LNCaP clone FGC (cell line): ENCODE measurements at regions not wholly inside any gene's neighbourhood (a gene's known extent, or its start where the extent isn't known, plus 50 kb on each side); places are given as distances from the start of the nearest gene placed in this dataset.

ENCODE experiments used
- DNase-seq: peaks from one replicate; pipeline ENCODE4 v3.0.0-alpha.2; 2011; ENCODE audit warnings: low read depth
- H3K4me3 ChIP-seq: 2 replicates; pipeline ENCODE4 v1.5.1; 2011; ENCODE audit warnings: mild to moderate bottlenecking, low read depth, low read length, control low read depth
- CTCF ChIP-seq: IDR thresholded peaks from 2 replicates; pipeline ENCODE4 v1.5.1; 2012; ENCODE audit warnings: mild to moderate bottlenecking; ENCODE audit not compliant: control insufficient read depth, insufficient read depth; ENCODE audit errors: extremely low read depth

- DNase-seq = no peak
- no peak for TF ChIP-seq CTCF
- H3K4me3 ChIP-seq = no peak overlapping the region
Observed at GRCh38 chr1:94656967-94657366, 115.4 kb upstream of the F3 start.

GRCh38 chr1:94654919-94655318 is 113.4 kb upstream of the F3 start:
- TF ChIP-seq CTCF = no peak
- no peak overlapping the region for H3K4me3 ChIP-seq
- DNase-seq = no peak

- DNase-seq = peak; percentile 71
- 0 out of 2 replicates have a peak, but pooled peaks have one; percentile 4 for TF ChIP-seq CTCF
- no peak overlapping the region for H3K4me3 ChIP-seq
Observed at GRCh38 chr1:94654459-94654858, 112.9 kb upstream of the F3 start.

GRCh38 chr1:94654031-94654430 is 112.5 kb upstream of the F3 start:
- no peak for TF ChIP-seq CTCF
- no peak overlapping the region for H3K4me3 ChIP-seq
- peak; percentile 40 for DNase-seq

GRCh38 chr1:94653454-94653853 is 111.9 kb upstream of the F3 start:
- no peak overlapping the region for H3K4me3 ChIP-seq
- no peak for TF ChIP-seq CTCF
- DNase-seq = no peak

- H3K4me3 ChIP-seq = no peak overlapping the region
- no peak for DNase-seq
- TF ChIP-seq CTCF = no peak
Observed at GRCh38 chr1:94651076-94651475, 109.5 kb upstream of the F3 start.

GRCh38 chr1:94650301-94650700 is 108.7 kb upstream of the F3 start:
- DNase-seq = no peak
- no peak overlapping the region for H3K4me3 ChIP-seq
- TF ChIP-seq CTCF = no peak
